ENCODE measurements at regions not wholly inside any gene's neighbourhood (a gene's known extent, or its start where the extent isn't known, plus 50 kb on each side); places are given as distances from the start of the nearest gene placed in this dataset.

- TF ChIP-seq CTCF (IDR thresholded peaks at IDR 0.05; ENCODE audit: poor library complexity), result no peak
- TF ChIP-seq EZH2 (IDR thresholded peaks at IDR 0.05; ENCODE audit: borderline replicate concordance), result no peak
Measured at GRCh38 chr12:5206401-5207175, 162.9 kb downstream of the KCNA5 start.
